Uterus (tissue), 2 donors: ENCODE measurements at regions not wholly inside any gene's neighbourhood (a gene's known extent, or its start where the extent isn't known, plus 50 kb on each side); places are given as distances from the start of the nearest gene placed in this dataset.
"Not testable (repeated sequence)": the region's sequence is repeated elsewhere in the genome, so short reads cannot be mapped to it uniquely, and the experiment has no call there.

Experiments
- CTCF ChIP-seq, 4 experiments: fragments of 200-600 bp in 2 of 4; fragments of 450-650 bp in 2 of 4; sonication (generic) in 2 of 4; IDR thresholded peaks; one replicate each; pipeline ENCODE4 v1.5.1; 2016 to 2019; ENCODE audit warnings: antibody characterized with exemption in 4 of 4, mild to moderate bottlenecking in 2 of 4, moderate library complexity in 1 of 4
- POLR2A ChIP-seq, 2 donors: fragments of 450-650 bp; IDR thresholded peaks; one replicate each; pipeline ENCODE4 v1.6.1; 2016; ENCODE audit warnings: antibody characterized with exemption in 2 of 2, mild to moderate bottlenecking in 1 of 2, moderate library complexity in 1 of 2

GRCh38 chrX:129357428-129357827 is 165.9 kb downstream of the SMARCA1 start:
- TF ChIP-seq CTCF, POLR2A (IDR thresholded peaks at IDR 0.05): not testable (repeated sequence)
